Erythroblast (primary cell): ENCODE measurements at regions not wholly inside any gene's neighbourhood (a gene's known extent, or its start where the extent isn't known, plus 50 kb on each side); places are given as distances from the start of the nearest gene placed in this dataset.
"Not testable (repeated sequence)": the region's sequence is repeated elsewhere in the genome, so short reads cannot be mapped to it uniquely, and the experiment has no call there.

Experiments used
- DNase-seq, 2 experiments: peaks; one replicate each; lab custom pipeline; 2025; lab: John Stamatoyannopoulos, UW
- GATA1 ChIP-seq: IDR thresholded peaks from 2 replicates; pipeline ENCODE4 v1.6.1; 2011; ENCODE audit warnings: low read depth, mild to moderate bottlenecking, control low read depth, low read length, moderate library complexity
- POLR2A ChIP-seq: IDR thresholded peaks from 2 replicates; pipeline ENCODE4 v1.6.1; 2011; ENCODE audit warnings: mild to moderate bottlenecking, low read length

DNA sequence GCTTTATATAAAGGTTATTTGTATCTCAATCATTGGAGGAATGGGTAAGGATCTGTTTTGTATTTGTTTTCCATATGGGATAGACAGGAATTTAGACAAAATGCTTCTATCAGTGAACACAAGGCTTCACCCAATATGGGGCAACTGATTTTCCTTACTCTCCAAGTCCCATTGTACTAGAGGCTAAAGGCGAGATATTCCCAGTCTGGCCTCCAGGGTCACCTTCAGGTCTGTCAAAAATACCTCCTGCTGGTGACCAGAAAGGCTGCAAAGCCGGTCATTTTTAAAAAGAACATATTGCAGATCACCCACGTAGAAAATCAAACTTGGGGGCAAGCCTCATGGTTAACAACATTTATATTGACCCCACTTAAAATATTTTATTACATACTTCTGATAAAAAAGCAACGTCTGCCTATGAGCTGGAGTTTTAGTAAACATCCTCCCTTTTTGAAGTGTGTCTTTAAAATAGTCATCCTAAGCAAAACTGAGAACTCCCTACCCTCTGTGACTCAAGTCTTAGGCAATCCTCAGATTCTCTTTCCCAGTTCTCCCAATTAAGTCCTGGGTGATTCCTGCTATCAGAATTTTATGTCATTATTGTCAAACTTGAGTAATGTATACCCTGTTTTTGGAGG, 276.6 kb downstream of the MREG start:
- TF ChIP-seq GATA1 (no peak), POLR2A (no peak)
- peak; percentile 7 to 8 for DNase-seq

DNA sequence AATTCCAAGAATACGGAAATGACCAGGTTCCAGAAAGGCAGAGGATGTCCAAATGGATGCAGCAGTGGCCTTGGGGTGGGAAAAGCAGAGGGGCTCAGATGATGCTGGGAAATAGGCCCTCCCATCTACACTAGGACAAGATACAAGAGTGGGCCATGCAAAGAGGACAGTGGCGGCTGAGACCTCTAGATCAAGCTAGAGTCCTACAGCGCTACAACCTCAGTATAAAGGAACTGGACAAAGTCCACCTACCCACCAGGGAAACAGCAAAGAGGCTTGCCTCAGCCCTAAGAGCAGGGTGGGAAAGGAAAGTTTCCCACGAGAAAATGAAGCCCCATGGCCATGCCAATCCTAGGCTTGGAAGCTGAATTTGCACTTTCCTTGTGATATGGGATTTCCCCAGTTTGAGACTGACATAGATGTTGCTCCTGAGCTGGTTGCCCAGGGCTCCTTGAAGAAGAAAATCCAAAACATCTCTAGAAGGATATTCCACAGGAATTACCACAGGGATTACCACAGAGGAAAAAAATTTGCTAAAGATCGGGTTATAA, 282.2 kb downstream of the MREG start:
- DNase-seq, result no peak
- TF ChIP-seq POLR2A, result no peak
- no peak for TF ChIP-seq GATA1

DNA sequence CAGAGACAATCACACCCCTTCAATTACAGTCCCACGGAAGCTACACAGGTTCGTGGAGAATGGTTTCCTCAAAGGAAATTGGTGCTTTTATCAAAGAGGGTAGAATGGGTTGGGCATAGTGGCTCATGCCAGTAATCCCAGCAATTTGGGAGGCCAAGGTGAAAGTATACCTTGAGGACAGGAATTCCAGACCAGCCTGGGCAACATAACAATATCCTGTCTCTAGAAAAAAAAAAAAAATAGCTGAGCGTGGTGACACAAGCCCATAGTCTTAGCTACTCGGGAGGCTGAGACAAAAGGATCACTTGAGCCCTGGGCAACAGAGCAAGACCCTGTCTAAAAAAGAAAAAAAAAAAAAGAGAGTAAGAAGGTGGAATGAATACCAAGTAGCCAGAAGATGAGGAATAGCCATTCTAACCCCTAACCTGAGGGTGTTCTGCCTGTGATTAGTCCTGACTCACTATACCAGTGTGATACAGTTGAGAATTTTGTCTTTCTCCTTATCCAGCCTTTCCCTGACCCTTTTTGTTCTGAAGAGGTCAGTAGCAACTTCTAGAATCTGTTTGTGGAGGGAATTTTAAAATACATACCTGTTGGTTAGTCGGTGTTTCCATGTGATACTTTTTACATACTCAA, 283.2 kb downstream of the MREG start:
- TF ChIP-seq POLR2A (no peak), GATA1 (no peak)

DNA sequence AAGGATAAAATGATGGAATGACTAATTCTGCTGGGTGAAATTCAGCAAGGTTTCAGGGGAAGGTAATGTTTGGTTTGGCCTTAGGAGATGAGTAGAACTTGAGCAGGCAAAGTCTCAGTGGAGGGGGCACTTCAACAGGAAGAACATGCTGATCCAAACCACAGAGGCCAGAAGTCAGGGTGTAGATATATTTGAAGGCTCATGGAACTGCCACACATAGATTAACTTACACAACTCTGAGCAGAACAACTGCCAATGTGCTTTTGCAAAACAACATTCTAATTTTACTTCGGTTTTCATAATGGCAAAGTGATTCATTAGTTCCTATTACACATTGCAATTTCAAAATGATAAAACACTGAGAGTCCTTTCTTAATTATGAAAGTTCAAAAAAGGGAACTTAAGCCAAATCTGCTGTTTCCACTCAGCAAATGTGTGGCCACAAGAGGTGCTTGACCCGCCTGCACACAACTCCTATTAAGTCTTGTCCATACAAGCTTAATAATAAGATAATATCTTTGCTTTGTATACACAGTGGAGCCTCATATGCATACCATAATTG, 284.8 kb downstream of the MREG start:
- TF ChIP-seq POLR2A, result no peak
- no peak for DNase-seq

More for the DNA sequence above, 283.2 kb downstream of the MREG start:
- DNase-seq, result no peak

DNA sequence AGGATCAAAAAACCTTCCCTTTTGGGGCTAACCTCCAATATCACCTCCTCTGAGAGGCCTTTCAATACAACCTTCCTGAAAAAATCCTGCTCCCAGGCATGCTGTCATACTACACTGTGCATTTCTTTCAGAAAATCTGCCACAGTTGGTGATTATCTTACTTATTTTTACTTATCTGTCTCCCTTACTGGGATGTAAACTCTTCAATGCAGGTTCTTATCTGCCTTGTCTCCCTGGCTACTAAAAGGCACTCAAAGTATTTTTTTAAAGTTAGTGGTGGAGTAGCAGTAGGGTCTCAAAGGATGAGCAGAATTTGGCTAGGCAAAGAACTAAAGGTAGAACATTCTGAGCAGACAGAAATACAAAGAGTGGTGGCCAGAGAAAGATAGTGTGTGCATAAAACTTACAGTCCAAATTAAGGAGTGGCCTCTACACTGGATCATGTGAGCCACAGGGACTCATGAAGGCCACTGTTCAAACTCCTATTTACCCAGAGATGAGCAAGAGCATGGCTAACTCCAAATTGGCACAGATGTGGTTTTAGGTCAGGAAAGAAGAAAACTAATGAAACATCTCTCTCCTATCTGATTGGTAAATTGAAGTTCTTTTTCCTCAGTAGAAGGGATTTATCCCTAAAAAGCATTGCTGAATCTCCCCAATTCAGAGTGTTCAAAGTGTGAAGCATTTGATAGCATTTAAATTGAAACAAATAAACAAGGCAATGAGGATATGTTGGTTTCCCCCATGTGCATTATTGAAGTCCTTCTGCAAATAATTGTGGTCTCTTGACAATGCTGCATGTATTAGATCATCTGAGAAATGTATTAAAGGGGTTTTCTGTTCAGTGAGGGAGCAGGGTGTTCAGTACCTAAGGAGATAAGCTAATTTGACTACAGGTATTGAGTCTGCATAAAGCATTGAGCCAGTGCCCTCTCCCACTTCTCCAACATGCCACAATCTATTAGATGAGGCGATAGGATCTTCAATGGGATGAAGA, 285.5 kb downstream of the MREG start:
- no peak for DNase-seq
- TF ChIP-seq GATA1, result no peak
- no peak for TF ChIP-seq POLR2A

DNA sequence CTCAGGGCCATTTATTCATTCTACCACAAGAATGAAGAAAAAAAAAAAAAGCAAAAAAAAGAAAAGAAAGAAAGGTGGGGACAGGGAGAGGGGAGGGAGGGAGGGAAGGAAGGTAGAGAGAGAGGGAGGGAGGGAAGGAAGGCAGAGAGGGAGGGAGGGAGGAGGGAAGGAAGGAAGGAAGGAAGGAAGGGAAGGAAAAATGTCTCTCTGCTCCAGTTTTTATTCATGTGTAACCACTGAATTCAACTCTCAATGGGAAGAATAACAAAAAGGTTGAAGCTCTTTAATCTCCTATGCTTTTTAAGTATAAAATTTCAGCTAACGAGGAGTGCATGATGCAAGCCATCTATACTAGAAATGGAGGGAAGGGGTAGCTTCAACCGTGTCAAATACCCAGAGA, 287.3 kb downstream of the MREG start:
- DNase-seq, result no peak
- TF ChIP-seq POLR2A (no peak), GATA1 (no peak)

DNA sequence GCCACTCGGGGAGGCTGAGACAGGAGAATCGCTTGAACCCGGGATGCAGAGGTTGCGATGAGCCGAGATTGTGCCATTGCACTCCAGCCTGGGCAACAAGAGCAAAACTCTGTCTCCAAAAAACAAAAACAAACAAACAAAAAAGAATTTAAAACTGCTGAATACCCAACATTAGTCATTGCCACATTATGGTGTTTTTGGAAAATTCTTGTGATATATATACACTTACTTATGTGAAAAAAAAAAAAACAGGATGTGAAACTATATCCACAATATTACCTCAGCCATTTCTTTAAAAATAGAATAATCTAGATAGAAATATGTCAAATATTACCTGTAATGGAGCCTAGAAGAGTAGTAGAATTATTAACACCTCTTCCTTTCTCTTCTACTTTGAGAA, 288.3 kb upstream of the FN1 start:
- no peak for TF ChIP-seq POLR2A
- no peak for TF ChIP-seq GATA1
- DNase-seq, result no peak

DNA sequence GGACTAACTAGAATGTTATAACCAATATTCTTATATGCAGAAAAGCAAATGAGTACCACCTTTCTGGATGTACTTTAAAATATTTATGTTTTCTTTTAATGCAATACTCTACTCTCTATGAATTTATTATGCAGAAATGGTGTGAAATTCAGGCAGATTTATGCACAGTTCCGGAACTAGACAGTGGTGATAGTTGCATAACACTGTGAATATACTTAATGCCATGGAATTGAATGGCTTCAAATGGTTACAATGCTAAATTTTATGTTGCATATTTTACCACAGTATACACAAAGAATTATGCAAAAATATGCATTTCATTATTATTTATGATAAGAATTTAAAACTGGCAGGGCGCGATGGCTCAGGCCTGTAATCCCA, 287.8 kb upstream of the FN1 start:
- TF ChIP-seq GATA1, result no peak
- no peak for TF ChIP-seq POLR2A

DNA sequence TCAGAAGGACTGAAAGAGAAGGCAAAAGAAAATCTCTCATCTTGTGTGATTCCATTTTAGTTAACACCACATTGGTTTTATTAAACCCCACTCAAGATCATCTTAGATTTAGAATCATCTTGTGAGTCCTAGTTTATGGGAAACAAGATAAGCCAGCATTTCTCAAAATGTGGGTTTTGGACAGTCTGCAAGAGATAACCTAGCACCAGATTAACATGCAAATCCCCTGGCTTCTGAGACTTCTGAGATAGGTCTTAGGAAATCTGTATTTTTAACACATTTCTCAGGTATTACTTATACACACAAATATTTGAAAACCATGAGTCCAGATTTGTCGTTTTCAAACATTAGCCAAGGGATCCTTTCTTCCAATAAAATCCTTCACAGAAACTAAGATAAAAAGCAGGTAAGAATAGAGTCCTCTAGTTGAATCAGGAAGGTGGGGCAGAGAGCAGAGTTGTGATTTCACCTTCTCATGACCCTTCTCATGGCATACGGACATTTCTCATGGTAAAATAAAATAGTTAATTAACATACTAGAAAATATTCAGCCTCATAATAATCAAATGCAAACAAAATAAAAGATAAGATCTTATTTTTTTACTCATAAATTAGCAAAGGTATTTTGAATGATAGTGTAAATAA, 287.2 kb upstream of the FN1 start:
- DNase-seq, result no peak

More for the DNA sequence above, 287.8 kb upstream of the FN1 start:
- no peak for DNase-seq

DNA sequence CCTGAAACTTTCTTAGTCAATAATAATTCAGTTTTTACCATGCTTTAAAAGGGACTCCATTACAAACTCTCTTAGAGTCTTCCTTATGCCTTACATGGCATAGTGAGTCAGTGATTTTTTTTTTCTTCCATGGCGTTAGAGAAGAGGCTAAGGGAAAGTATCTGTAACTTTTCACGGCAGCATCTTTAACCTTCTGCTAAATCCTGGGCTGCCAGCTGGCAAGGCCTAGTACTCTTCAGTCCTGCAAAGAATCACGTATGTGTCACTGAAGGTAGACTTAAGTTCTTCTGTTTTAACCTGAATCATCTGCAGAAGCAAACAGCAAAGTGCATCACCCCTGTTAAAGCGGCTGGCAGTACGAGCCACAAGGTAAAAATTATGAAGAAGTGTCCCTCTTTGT, 286.3 kb upstream of the FN1 start:
- no peak for DNase-seq
- TF ChIP-seq GATA1 (no peak), POLR2A (no peak)

More for the DNA sequence above, 287.2 kb upstream of the FN1 start:
- TF ChIP-seq POLR2A (no peak), GATA1 (no peak)

DNA sequence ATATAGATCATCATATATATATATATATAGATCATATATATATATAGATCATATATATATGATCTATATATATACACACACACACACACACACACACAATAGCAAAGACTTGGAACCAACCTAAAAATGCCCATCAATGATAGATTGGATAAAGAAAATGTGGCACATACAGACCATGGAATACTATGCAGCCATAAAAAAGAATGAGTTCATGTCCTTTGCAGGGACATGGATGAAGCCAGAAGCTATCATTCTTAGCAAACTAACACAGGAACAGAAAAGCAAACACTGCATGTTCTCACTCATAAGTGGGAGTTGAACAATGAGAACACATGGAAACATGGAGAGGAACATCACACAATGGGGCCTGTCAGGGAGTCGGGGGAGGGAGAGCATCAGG, 285.6 kb upstream of the FN1 start:
- not testable (repeated sequence) for DNase-seq

DNA sequence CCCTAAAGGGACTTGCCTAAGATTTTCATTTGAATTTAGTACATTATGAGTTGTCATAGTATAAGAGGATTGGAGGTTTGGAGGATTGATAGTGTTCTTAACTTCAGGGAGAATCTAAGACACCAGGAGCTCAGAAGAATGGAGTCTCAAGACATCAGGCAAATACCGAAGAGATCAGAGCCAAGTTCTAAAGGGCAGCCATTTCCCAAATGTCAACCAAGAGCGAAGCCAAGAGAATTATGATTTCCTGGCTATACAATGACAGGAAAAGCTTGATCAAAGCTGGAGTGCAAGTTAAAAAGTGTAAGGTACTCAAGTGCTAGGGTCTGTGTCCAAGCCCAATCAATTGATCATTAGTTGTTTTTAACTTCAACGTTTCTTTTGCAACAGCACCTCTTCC, 283.0 kb upstream of the FN1 start:
- no peak for DNase-seq
- TF ChIP-seq POLR2A, result no peak
- no peak for TF ChIP-seq GATA1

DNA sequence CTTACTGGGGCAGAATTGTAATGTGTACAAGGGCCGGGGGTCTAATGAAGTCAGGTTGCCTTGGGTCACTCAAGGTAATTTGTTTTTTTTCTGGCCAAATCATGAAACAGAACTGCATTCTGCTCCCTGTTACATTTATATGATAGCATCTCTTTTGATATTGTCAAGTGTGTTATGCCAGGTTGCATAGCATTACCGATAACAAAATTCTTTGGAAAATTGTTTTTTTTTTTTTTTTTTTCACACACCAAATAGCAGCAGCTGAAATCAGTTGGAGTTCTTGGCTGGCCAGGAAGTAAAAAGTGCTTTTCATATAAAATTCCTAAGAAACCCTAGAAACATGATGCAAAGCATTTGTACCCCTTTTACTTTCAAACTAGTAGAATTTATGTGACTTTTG, 282.6 kb upstream of the FN1 start:
- TF ChIP-seq POLR2A (no peak), GATA1 (no peak)
- DNase-seq, result no peak
